Neural cell (in vitro differentiated cells): ENCODE measurements at regions not wholly inside any gene's neighbourhood (a gene's known extent, or its start where the extent isn't known, plus 50 kb on each side); places are given as distances from the start of the nearest gene placed in this dataset.
A peak's percentile ranks its signal among the peaks of the same experiment; 100 is the strongest.

Experiments used
- H2AFZ ChIP-seq: fragments of 200-600, 300-800 bp; sonication (generic), shearing (Covaris generic); 2 replicates; pipeline ENCODE4 v1.6.0; 2014; ENCODE audit warnings: low read depth, mild to moderate bottlenecking, antibody characterized with exemption, low read length, moderate library complexity
- H3F3A ChIP-seq: fragments of 200-600 bp; shearing (Covaris generic); 2 replicates; pipeline ENCODE4 v1.6.1; 2016; ENCODE audit warnings: mild to moderate bottlenecking, moderate library complexity, mixed read lengths, antibody characterized with exemption, low read length; ENCODE audit not compliant: insufficient read depth, poor library complexity, severe bottlenecking
- H3K27ac ChIP-seq: fragments of 200-600, 300-800 bp; sonication (generic), shearing (Covaris generic); 2 replicates; pipeline ENCODE4 v1.5.1; 2014; ENCODE audit warnings: mild to moderate bottlenecking, low read length, moderate library complexity
- H3K27me3 ChIP-seq: fragments of 300-800, 200-600 bp; sonication (generic), shearing (Covaris generic); 2 replicates; pipeline ENCODE4 v1.6.0; 2014; ENCODE audit warnings: mild to moderate bottlenecking, low read depth, low read length, moderate library complexity; ENCODE audit not compliant: insufficient read depth
- H3K36me3 ChIP-seq: fragments of 300-800, 200-600 bp; sonication (generic), shearing (Covaris generic); 2 replicates; pipeline ENCODE4 v1.5.1; 2014; ENCODE audit warnings: mild to moderate bottlenecking, antibody characterized with exemption, low read length, moderate library complexity; ENCODE audit not compliant: insufficient read depth
- H3K4me2 ChIP-seq: fragments of 300-800, 200-600 bp; sonication (generic), shearing (Covaris generic); 2 replicates; pipeline ENCODE4 v1.6.0; 2014; ENCODE audit warnings: mild to moderate bottlenecking, low read length
- H3K4me3 ChIP-seq: fragments of 300-800, 200-600 bp; sonication (generic), shearing (Covaris generic); 2 replicates; pipeline ENCODE4 v1.5.1; 2014; ENCODE audit warnings: mild to moderate bottlenecking, low read length, moderate library complexity
- H3K79me2 ChIP-seq: fragments of 200-600 bp; shearing (Covaris generic); replicated peaks from 2 replicates; pipeline ENCODE4 v1.6.0; 2014; ENCODE audit warnings: mild to moderate bottlenecking, low read length, moderate library complexity; ENCODE audit not compliant: insufficient read depth
- H3K9ac ChIP-seq: fragments of 300-800, 200-600 bp; sonication (generic), shearing (Covaris generic); 2 replicates; pipeline ENCODE4 v1.6.1; 2016; ENCODE audit warnings: mild to moderate bottlenecking, low read length, mixed read lengths
- H3K9me2 ChIP-seq: fragments of 200-600 bp; shearing (Covaris generic); 2 replicates; pipeline ENCODE4 v1.6.1; 2016; ENCODE audit warnings: mild to moderate bottlenecking, low read length, mixed read lengths; ENCODE audit not compliant: insufficient read depth
- H3K9me3 ChIP-seq: fragments of 200-600, 300-800 bp; sonication (generic), shearing (Covaris generic); 2 replicates; pipeline ENCODE4 v1.6.1; 2016; ENCODE audit warnings: mild to moderate bottlenecking, mixed run types, low read length, moderate library complexity, mixed read lengths
- H4K20me1 ChIP-seq: fragments of 200-600 bp; shearing (Covaris generic); 2 replicates; pipeline ENCODE4 v1.6.1; 2016; ENCODE audit warnings: mild to moderate bottlenecking, mixed run types; ENCODE audit not compliant: insufficient read depth
- CTCF ChIP-seq: fragments of 450-650 bp; IDR thresholded peaks from 2 replicates; pipeline ENCODE4 v1.5.1; 2014; ENCODE audit warnings: antibody characterized with exemption, mild to moderate bottlenecking, moderate library complexity; ENCODE audit not compliant: poor library complexity, severe bottlenecking
- EP300 ChIP-seq: fragments of 450-650 bp; conservative IDR thresholded peaks from 2 replicates; pipeline ENCODE4 v1.6.1; 2014; ENCODE audit warnings: antibody characterized with exemption, mild to moderate bottlenecking, moderate library complexity; ENCODE audit not compliant: poor library complexity, severe bottlenecking
- EZH2 ChIP-seq: fragments of 200-600, 300-800 bp; shearing (Covaris generic), sonication (generic); IDR thresholded peaks from 2 replicates; pipeline ENCODE4 v1.6.1; 2014; ENCODE audit warnings: antibody characterized with exemption, low read length, borderline replicate concordance, mild to moderate bottlenecking; ENCODE audit not compliant: insufficient read depth, poor library complexity, severe bottlenecking
- MXI1 ChIP-seq: fragments of 450-650 bp; conservative IDR thresholded peaks from 2 replicates; pipeline ENCODE4 v1.6.1; 2014; ENCODE audit warnings: antibody characterized with exemption, mild to moderate bottlenecking; ENCODE audit not compliant: poor library complexity, severe bottlenecking
- POLR2AphosphoS5 ChIP-seq: IDR thresholded peaks from 2 replicates; pipeline ENCODE4 v1.6.1; 2012
- REST ChIP-seq: IDR thresholded peaks from 2 replicates; pipeline ENCODE4 v1.6.1; 2012; ENCODE audit warnings: borderline replicate concordance
- SMC3 ChIP-seq: fragments of 450-650 bp; conservative IDR thresholded peaks from 2 replicates; pipeline ENCODE4 v1.6.1; 2014; ENCODE audit warnings: antibody characterized with exemption, mild to moderate bottlenecking, moderate library complexity; ENCODE audit not compliant: poor library complexity
- TAF1 ChIP-seq: IDR thresholded peaks from 2 replicates; pipeline ENCODE4 v1.6.1; 2012; ENCODE audit warnings: low read depth

- H2AFZ ChIP-seq = no peak overlapping the region
Measured at GRCh38 chr14:65303190-65303898, 109.2 kb upstream of the FUT8 start.

GRCh38 chr14:65303899-65304222 is 108.7 kb upstream of the FUT8 start:
- H3F3A ChIP-seq = no peaks in the 10 kb centered on the region
- H3K79me2 ChIP-seq = no peaks in the 10 kb centered on the region
- H4K20me1 ChIP-seq = no peaks in the 10 kb centered on the region
- H3K9ac ChIP-seq = no peak overlapping the region
- no peaks in the 10 kb centered on the region for H3K9me3 ChIP-seq
- H3K27ac ChIP-seq = peak overlapping the region; percentile 57
- no peak overlapping the region for H3K4me2 ChIP-seq
- no peak for TF ChIP-seq EP300
- no peak for TF ChIP-seq CTCF
- no peak for TF ChIP-seq MXI1
- TF ChIP-seq TAF1 = no peak
- no peak for TF ChIP-seq SMC3
- TF ChIP-seq POLR2AphosphoS5 = no peak
- no peak overlapping the region for H2AFZ ChIP-seq
- H3K27me3 ChIP-seq = no peaks in the 10 kb centered on the region
- no peak overlapping the region for H3K4me3 ChIP-seq
- no peaks in the 10 kb centered on the region for H3K9me2 ChIP-seq
- H3K36me3 ChIP-seq = no peaks in the 10 kb centered on the region

More at GRCh38 chr14:65303190-65303898, 109.2 kb upstream of the FUT8 start:
- peak overlapping the region; percentile 44 for H3K4me3 ChIP-seq
- H3K79me2 ChIP-seq = no peaks in the 10 kb centered on the region
- H3K9me2 ChIP-seq = no peaks in the 10 kb centered on the region
- H3F3A ChIP-seq = no peaks in the 10 kb centered on the region
- no peaks in the 10 kb centered on the region for H3K9me3 ChIP-seq
- no peak for TF ChIP-seq CTCF
- TF ChIP-seq POLR2AphosphoS5 = peak; percentile 44
- TF ChIP-seq SMC3 = no peak
- peak; percentile 11 for TF ChIP-seq EP300
- peak overlapping the region; percentile 57 for H3K27ac ChIP-seq
- H3K4me2 ChIP-seq = no peak overlapping the region
- H3K27me3 ChIP-seq = no peaks in the 10 kb centered on the region
- no peaks in the 10 kb centered on the region for H3K36me3 ChIP-seq
- H3K9ac ChIP-seq = no peak overlapping the region
- no peaks in the 10 kb centered on the region for H4K20me1 ChIP-seq

GRCh38 chr14:65304239-65304638 is 108.3 kb upstream of the FUT8 start:
- no peak overlapping the region for H2AFZ ChIP-seq

More at GRCh38 chr14:65304239-65304638, 108.3 kb upstream of the FUT8 start:
- no peak overlapping the region for H3K4me3 ChIP-seq
- no peak overlapping the region for H3K4me2 ChIP-seq
- H3K36me3 ChIP-seq = no peaks in the 10 kb centered on the region
- H3K27me3 ChIP-seq = no peaks in the 10 kb centered on the region
- no peaks in the 10 kb centered on the region for H3K9me2 ChIP-seq
- no peak overlapping the region for H3K27ac ChIP-seq
- H3K79me2 ChIP-seq = no peaks in the 10 kb centered on the region
- no peak overlapping the region for H3K9ac ChIP-seq
- H4K20me1 ChIP-seq = no peaks in the 10 kb centered on the region
- no peaks in the 10 kb centered on the region for H3K9me3 ChIP-seq
- TF ChIP-seq EZH2 (no peak), TAF1 (no peak), SMC3 (no peak), EP300 (no peak), REST (no peak), POLR2AphosphoS5 (no peak), MXI1 (no peak), CTCF (no peak)
- no peaks in the 10 kb centered on the region for H3F3A ChIP-seq
